Endodermal cell (in vitro differentiated cells): ENCODE measurements at regions not wholly inside any gene's neighbourhood (a gene's known extent, or its start where the extent isn't known, plus 50 kb on each side); places are given as distances from the start of the nearest gene placed in this dataset.

Experiments
- DNase-seq: peaks from one replicate; pipeline ENCODE4 v3.0.0-alpha.2; 2017
- H3K27ac ChIP-seq: 2 replicates; pipeline ENCODE4 v1.5.1; 2013; ENCODE audit warnings: mild to moderate bottlenecking, low read depth, low read length, moderate library complexity
- H3K27me3 ChIP-seq: 2 replicates; pipeline ENCODE4 v1.6.1; 2013; ENCODE audit warnings: mild to moderate bottlenecking, low read length, moderate library complexity; ENCODE audit not compliant: insufficient read depth, control insufficient read depth, poor library complexity, severe bottlenecking
- H3K36me3 ChIP-seq: 2 replicates; pipeline ENCODE4 v1.7.0; 2013; ENCODE audit warnings: mild to moderate bottlenecking, low read length, moderate library complexity; ENCODE audit not compliant: control insufficient read depth, insufficient read depth
- H3K4me1 ChIP-seq: one replicate; pipeline ENCODE4 v1.7.0; 2013; ENCODE audit warnings: low read length; ENCODE audit not compliant: control insufficient read depth, insufficient read depth
- H3K4me3 ChIP-seq: 2 replicates; pipeline ENCODE4 v1.5.1; 2013; ENCODE audit warnings: mild to moderate bottlenecking, low read length, moderate library complexity
- H3K9ac ChIP-seq: 2 replicates; pipeline ENCODE4 v1.6.1; 2013; ENCODE audit warnings: mild to moderate bottlenecking, low read length, moderate library complexity; ENCODE audit not compliant: poor library complexity, severe bottlenecking; ENCODE audit errors: extremely low read depth
- H3K9me3 ChIP-seq: 2 replicates; pipeline ENCODE4 v1.6.1; 2013; ENCODE audit warnings: mild to moderate bottlenecking, low read length, moderate library complexity; ENCODE audit not compliant: control insufficient read depth
- H3K27ac Mint-ChIP-seq: 2 replicates; pipeline ENCODE4 v1.8.0; 2020; ENCODE audit warnings: mixed read lengths
- H3K27me3 Mint-ChIP-seq: 2 replicates; pipeline ENCODE4 v1.8.0; 2021; ENCODE audit warnings: mild to moderate bottlenecking, mixed read lengths; ENCODE audit not compliant: insufficient read depth
- H3K36me3 Mint-ChIP-seq: 2 replicates; pipeline ENCODE4 v1.8.0; 2020; ENCODE audit warnings: low read depth, mixed read lengths
- H3K4me1 Mint-ChIP-seq: 2 replicates; pipeline ENCODE4 v1.8.0; 2020; ENCODE audit warnings: mixed read lengths
- H3K4me3 Mint-ChIP-seq: 2 replicates; pipeline ENCODE4 v1.8.0; 2020; ENCODE audit warnings: mild to moderate bottlenecking, moderate library complexity, mixed read lengths
- H3K9me3 Mint-ChIP-seq: 2 replicates; pipeline ENCODE4 v1.8.0; 2020; ENCODE audit warnings: mild to moderate bottlenecking, mixed read lengths
- WGBS, 2 experiments: methylation state at CpG; one replicate each; pipeline versions ENCODE4 v1.1.5 to v1.1.7; 2013; ENCODE audit warnings: missing lambda C conversion rate in 2 of 2, mixed read lengths in 1 of 2; ENCODE audit not compliant: insufficient coverage in 1 of 2, insufficient read length in 1 of 2; 5-methylcytosine and 5-hydroxymethylcytosine counted together
- TF ChIP-seq, protein P1 (sequence below): fragments of 200-600 bp; sonication (generic); conservative IDR thresholded peaks from 2 replicates; pipeline ENCODE4 v1.5.0; 2021; ENCODE audit warnings: antibody characterized with exemption, mild to moderate bottlenecking

DNA sequence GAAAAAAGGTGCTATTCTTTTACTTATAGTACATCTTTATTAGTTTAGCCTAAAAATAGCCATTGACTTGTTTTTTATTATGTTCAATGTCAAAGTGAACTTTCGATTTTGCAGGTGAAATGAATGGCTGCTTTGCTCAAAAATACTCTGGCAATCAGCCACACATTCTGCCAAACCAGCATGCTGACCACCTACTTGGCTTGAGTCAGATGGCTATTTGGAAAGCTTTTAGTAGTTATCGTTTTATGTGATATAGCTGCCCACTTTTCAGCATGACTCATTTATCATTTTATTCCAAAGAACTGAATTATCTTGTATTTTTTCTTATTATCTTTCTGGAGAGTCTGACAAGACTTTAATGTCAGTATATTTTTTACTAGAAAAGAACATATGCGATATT lies 1615.8 kb upstream of the TMEFF2 start:
- H3K27me3 Mint-ChIP-seq: no peaks in the 10 kb centered on the region
- no peaks in the 10 kb centered on the region for H3K36me3 Mint-ChIP-seq
- Histone ChIP-seq H3K27me3 (no peaks in the 10 kb centered on the region), H3K9ac (no peak overlapping the region), H3K9me3 (no peaks in the 10 kb centered on the region), H3K27ac (no peak overlapping the region), H3K4me1 (no peaks in the 10 kb centered on the region), H3K36me3 (no peaks in the 10 kb centered on the region), H3K4me3 (no peak overlapping the region)
- no peak overlapping the region for H3K4me3 Mint-ChIP-seq
- H3K27ac Mint-ChIP-seq: no peak overlapping the region
- TF ChIP-seq, protein P1, sequence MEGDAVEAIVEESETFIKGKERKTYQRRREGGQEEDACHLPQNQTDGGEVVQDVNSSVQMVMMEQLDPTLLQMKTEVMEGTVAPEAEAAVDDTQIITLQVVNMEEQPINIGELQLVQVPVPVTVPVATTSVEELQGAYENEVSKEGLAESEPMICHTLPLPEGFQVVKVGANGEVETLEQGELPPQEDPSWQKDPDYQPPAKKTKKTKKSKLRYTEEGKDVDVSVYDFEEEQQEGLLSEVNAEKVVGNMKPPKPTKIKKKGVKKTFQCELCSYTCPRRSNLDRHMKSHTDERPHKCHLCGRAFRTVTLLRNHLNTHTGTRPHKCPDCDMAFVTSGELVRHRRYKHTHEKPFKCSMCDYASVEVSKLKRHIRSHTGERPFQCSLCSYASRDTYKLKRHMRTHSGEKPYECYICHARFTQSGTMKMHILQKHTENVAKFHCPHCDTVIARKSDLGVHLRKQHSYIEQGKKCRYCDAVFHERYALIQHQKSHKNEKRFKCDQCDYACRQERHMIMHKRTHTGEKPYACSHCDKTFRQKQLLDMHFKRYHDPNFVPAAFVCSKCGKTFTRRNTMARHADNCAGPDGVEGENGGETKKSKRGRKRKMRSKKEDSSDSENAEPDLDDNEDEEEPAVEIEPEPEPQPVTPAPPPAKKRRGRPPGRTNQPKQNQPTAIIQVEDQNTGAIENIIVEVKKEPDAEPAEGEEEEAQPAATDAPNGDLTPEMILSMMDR: no peak
- 93 to 100% methylated on average over 2 to 3 of the region's 3 CpGs for WGBS, 2 experiments
- H3K9me3 Mint-ChIP-seq: no peaks in the 10 kb centered on the region
- no peaks in the 10 kb centered on the region for H3K4me1 Mint-ChIP-seq
- no peak for DNase-seq

DNA sequence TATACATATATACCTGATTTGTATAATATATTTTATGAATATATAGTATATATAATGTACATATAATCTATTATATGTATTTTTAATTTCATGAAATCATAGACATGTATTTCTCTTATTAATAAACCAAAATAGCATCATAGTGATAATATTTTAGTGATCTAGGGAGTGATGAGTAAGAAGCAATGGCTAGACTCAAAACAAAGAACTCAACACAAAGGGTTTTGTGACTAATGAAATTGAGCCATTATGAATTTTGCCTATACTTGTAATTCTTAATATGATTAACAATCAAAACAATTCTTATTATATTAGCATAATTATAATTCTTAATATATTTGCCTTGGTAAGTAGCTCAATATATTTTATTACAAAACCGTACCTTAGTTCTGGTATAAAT lies 1614.1 kb upstream of the TMEFF2 start:
- H3K27ac ChIP-seq: no peak overlapping the region
- Mint-ChIP-seq H3K36me3 (no peaks in the 10 kb centered on the region), H3K27ac (no peak overlapping the region), H3K27me3 (no peaks in the 10 kb centered on the region), H3K4me1 (no peaks in the 10 kb centered on the region), H3K4me3 (no peak overlapping the region), H3K9me3 (no peaks in the 10 kb centered on the region)
- H3K4me3 ChIP-seq: no peak overlapping the region
- no peaks in the 10 kb centered on the region for H3K4me1 ChIP-seq
- no peaks in the 10 kb centered on the region for H3K9me3 ChIP-seq
- no peaks in the 10 kb centered on the region for H3K36me3 ChIP-seq
- no peaks in the 10 kb centered on the region for H3K27me3 ChIP-seq
- no peak overlapping the region for H3K9ac ChIP-seq
- no peak for DNase-seq
- TF ChIP-seq, protein P1: no peak
- no CpG with 5 or more reads among the region's 1 CpG for WGBS, 2 experiments

DNA sequence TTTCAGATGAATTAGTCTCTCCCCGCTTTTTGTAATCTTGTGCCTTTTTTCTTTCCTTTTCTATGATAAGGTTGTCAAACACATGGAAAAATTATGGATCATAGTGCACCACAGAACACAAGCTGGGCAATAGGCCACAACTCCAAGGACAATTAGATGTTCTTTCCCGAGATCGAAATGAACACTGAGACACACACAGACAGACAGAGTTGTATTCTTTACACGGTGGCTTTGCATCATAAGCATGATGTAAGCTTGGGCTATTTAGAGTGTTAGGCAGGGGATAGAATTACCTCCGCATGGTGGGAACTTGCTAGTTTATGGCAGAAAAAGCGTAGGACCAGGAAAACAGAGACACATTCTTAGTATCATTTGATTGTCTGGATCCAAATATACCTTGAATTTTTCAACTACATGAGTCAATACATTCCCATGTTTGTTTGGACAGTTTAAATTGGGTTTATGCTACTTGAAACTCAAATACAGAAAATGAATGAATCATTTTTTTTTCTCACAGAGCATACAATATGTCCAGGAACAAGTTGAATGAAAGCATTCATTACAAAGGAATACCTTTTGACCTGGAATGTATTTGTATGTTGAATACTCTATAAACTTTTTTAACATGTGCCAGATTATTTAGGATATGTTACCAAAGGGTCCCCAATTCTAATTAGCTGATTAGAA lies 1611.5 kb upstream of the TMEFF2 start:
- Mint-ChIP-seq H3K27me3 (no peaks in the 10 kb centered on the region), H3K27ac (no peak overlapping the region), H3K4me3 (no peak overlapping the region), H3K9me3 (no peaks in the 10 kb centered on the region), H3K4me1 (no peaks in the 10 kb centered on the region), H3K36me3 (no peaks in the 10 kb centered on the region)
- Histone ChIP-seq H3K36me3 (no peaks in the 10 kb centered on the region), H3K4me3 (no peak overlapping the region), H3K27ac (no peak overlapping the region), H3K9ac (no peak overlapping the region), H3K27me3 (no peaks in the 10 kb centered on the region), H3K4me1 (no peaks in the 10 kb centered on the region), H3K9me3 (no peaks in the 10 kb centered on the region)
- TF ChIP-seq, protein P1: no peak
- 72 to 91% methylated on average over 2 to 6 of the region's 6 CpGs for WGBS, 2 experiments
- DNase-seq: no peak
